ENCODE measurements at regions not wholly inside any gene's neighbourhood (a gene's known extent, or its start where the extent isn't known, plus 50 kb on each side); places are given as distances from the start of the nearest gene placed in this dataset.

- no peaks in the 10 kb centered on the region for H3K79me2 ChIP-seq
- no peak overlapping the region for H3K4me2 ChIP-seq
- TF ChIP-seq CTCF (IDR thresholded peaks at IDR 0.05; ENCODE audit: poor library complexity) (no peak), EZH2 (IDR thresholded peaks at IDR 0.05; ENCODE audit: borderline replicate concordance) (no peak), EZH2phosphoT487 (IDR thresholded peaks at IDR 0.05; ENCODE audit: low read depth, severe bottlenecking, unreplicated experiment) (no peak)
- no peaks in the 10 kb centered on the region for H3K4me1 ChIP-seq (ENCODE audit: insufficient read depth)
- no peaks in the 10 kb centered on the region for H4K20me1 ChIP-seq (ENCODE audit: insufficient read depth, poor library complexity, severe bottlenecking)
- H3K27me3 ChIP-seq: no peaks in the 10 kb centered on the region
- H3K27ac ChIP-seq: no peak overlapping the region
- no peaks in the 10 kb centered on the region for H3K36me3 ChIP-seq (replicated peaks; ENCODE audit: insufficient read depth, low read depth)
- no peak for DNase-seq (ENCODE audit: low spot score)
- no peaks in the 10 kb centered on the region for H3K9me2 ChIP-seq (replicated peaks; ENCODE audit: insufficient read depth)
- no peak overlapping the region for H2AFZ ChIP-seq
- no peaks in the 10 kb centered on the region for H3K9me3 ChIP-seq (ENCODE audit: low read depth)
- H3K4me3 ChIP-seq: no peak overlapping the region
Observed at GRCh38 chr5:158265346-158265745, 406.4 kb upstream of the CLINT1 start.

GRCh38 chr5:158264264-158264663 is 405.3 kb upstream of the CLINT1 start:
- no peak for DNase-seq (ENCODE audit: low spot score)
- Histone ChIP-seq H3K9me3 (ENCODE audit: low read depth) (no peaks in the 10 kb centered on the region), H3K27me3 (no peaks in the 10 kb centered on the region), H3K27ac (no peak overlapping the region), H2AFZ (no peak overlapping the region), H3K4me1 (ENCODE audit: insufficient read depth) (no peaks in the 10 kb centered on the region), H3K4me2 (no peak overlapping the region), H3K9me2 (replicated peaks; ENCODE audit: insufficient read depth) (no peaks in the 10 kb centered on the region), H3K79me2 (no peaks in the 10 kb centered on the region), H3K36me3 (replicated peaks; ENCODE audit: insufficient read depth, low read depth) (no peaks in the 10 kb centered on the region), H3K4me3 (no peak overlapping the region), H4K20me1 (ENCODE audit: insufficient read depth, poor library complexity, severe bottlenecking) (no peaks in the 10 kb centered on the region)
- TF ChIP-seq EZH2phosphoT487 (IDR thresholded peaks at IDR 0.05; ENCODE audit: low read depth, severe bottlenecking, unreplicated experiment): no peak
- no peak for TF ChIP-seq EZH2 (IDR thresholded peaks at IDR 0.05; ENCODE audit: borderline replicate concordance)
- TF ChIP-seq CTCF (IDR thresholded peaks at IDR 0.05; ENCODE audit: poor library complexity): no peak
- 75% methylated on average over 2 of the region's 2 CpGs for WGBS (ENCODE audit: low lambda C conversion rate, missing lambda C conversion rate)

- Histone ChIP-seq H3K36me3 (replicated peaks; ENCODE audit: insufficient read depth, low read depth) (no peaks in the 10 kb centered on the region), H3K4me1 (ENCODE audit: insufficient read depth) (no peaks in the 10 kb centered on the region), H3K27ac (no peak overlapping the region), H3K79me2 (no peaks in the 10 kb centered on the region), H2AFZ (no peak overlapping the region), H4K20me1 (ENCODE audit: insufficient read depth, poor library complexity, severe bottlenecking) (no peaks in the 10 kb centered on the region), H3K9me3 (ENCODE audit: low read depth) (no peaks in the 10 kb centered on the region), H3K27me3 (no peaks in the 10 kb centered on the region), H3K4me3 (no peak overlapping the region), H3K4me2 (no peak overlapping the region), H3K9me2 (replicated peaks; ENCODE audit: insufficient read depth) (no peaks in the 10 kb centered on the region)
- whole genome bisulfite sequencing (ENCODE audit: low lambda C conversion rate, missing lambda C conversion rate): 85% methylated on average over 3 of the region's 3 CpGs
- DNase-seq (ENCODE audit: low spot score): no peak
- TF ChIP-seq EZH2phosphoT487 (IDR thresholded peaks at IDR 0.05; ENCODE audit: low read depth, severe bottlenecking, unreplicated experiment): no peak
- no peak for TF ChIP-seq EZH2 (IDR thresholded peaks at IDR 0.05; ENCODE audit: borderline replicate concordance)
- TF ChIP-seq CTCF (IDR thresholded peaks at IDR 0.05; ENCODE audit: poor library complexity): no peak
Observed at GRCh38 chr5:158261674-158262367, 402.9 kb upstream of the CLINT1 start.
